HL-60 (cell line): ENCODE measurements at regions not wholly inside any gene's neighbourhood (a gene's known extent, or its start where the extent isn't known, plus 50 kb on each side); places are given as distances from the start of the nearest gene placed in this dataset.

Experiments used
- GABPA ChIP-seq: IDR thresholded peaks from 2 replicates; pipeline ENCODE4 v1.6.1; 2012; ENCODE audit warnings: low read depth
- POLR2AphosphoS5 ChIP-seq: IDR thresholded peaks from 2 replicates; pipeline ENCODE4 v1.6.1; 2012; ENCODE audit warnings: low read depth
- REST ChIP-seq: IDR thresholded peaks from 2 replicates; pipeline ENCODE4 v1.6.1; 2012; ENCODE audit warnings: low read depth; ENCODE audit not compliant: insufficient replicate concordance
- TF ChIP-seq, protein P1 (sequence below): IDR thresholded peaks from one replicate; pipeline ENCODE4 v1.5.1; 2011; ENCODE audit warnings: low read length, control low read depth, inconsistent platforms; ENCODE audit not compliant: insufficient read depth

- TF ChIP-seq, protein P1, sequence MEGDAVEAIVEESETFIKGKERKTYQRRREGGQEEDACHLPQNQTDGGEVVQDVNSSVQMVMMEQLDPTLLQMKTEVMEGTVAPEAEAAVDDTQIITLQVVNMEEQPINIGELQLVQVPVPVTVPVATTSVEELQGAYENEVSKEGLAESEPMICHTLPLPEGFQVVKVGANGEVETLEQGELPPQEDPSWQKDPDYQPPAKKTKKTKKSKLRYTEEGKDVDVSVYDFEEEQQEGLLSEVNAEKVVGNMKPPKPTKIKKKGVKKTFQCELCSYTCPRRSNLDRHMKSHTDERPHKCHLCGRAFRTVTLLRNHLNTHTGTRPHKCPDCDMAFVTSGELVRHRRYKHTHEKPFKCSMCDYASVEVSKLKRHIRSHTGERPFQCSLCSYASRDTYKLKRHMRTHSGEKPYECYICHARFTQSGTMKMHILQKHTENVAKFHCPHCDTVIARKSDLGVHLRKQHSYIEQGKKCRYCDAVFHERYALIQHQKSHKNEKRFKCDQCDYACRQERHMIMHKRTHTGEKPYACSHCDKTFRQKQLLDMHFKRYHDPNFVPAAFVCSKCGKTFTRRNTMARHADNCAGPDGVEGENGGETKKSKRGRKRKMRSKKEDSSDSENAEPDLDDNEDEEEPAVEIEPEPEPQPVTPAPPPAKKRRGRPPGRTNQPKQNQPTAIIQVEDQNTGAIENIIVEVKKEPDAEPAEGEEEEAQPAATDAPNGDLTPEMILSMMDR: no peak
- TF ChIP-seq REST: no peak
- TF ChIP-seq POLR2AphosphoS5: no peak
- no peak for TF ChIP-seq GABPA
Observed at GRCh38 chr15:77940381-77940947, 137.0 kb downstream of the TBC1D2B start.
